OCI-LY1 (cell line): ENCODE measurements at regions not wholly inside any gene's neighbourhood (a gene's known extent, or its start where the extent isn't known, plus 50 kb on each side); places are given as distances from the start of the nearest gene placed in this dataset.

ENCODE experiments used
- H2AFZ ChIP-seq: fragments of 200-600 bp; sonication (generic), shearing (Covaris generic); 2 replicates; pipeline ENCODE4 v1.6.0; 2014; ENCODE audit warnings: antibody characterized with exemption, mild to moderate bottlenecking, low read length
- H3F3A ChIP-seq: fragments of 200-600 bp; sonication (generic), shearing (Covaris generic); 2 replicates; pipeline ENCODE4 v1.6.0; 2014; ENCODE audit warnings: mild to moderate bottlenecking, antibody characterized with exemption, low read length, moderate library complexity; ENCODE audit not compliant: insufficient read depth
- H3K27ac ChIP-seq: fragments of 200-600 bp; sonication (generic); 2 replicates; pipeline ENCODE4 v1.5.1; 2014; ENCODE audit warnings: low read length, mixed run types, mild to moderate bottlenecking, low read depth; ENCODE audit not compliant: poor library complexity, severe bottlenecking
- H3K27me3 ChIP-seq: fragments of 200-600 bp; sonication (generic); 2 replicates; pipeline ENCODE4 v1.6.0; 2014; ENCODE audit warnings: antibody characterized with exemption, mild to moderate bottlenecking, low read length, moderate library complexity; ENCODE audit not compliant: insufficient read depth
- H3K36me3 ChIP-seq: fragments of 200-600 bp; sonication (generic); 2 replicates; pipeline ENCODE4 v1.6.1; 2014; ENCODE audit warnings: mild to moderate bottlenecking, antibody characterized with exemption, low read length, moderate library complexity, mixed read lengths; ENCODE audit not compliant: insufficient read depth
- H3K4me1 ChIP-seq: fragments of 200-600 bp; sonication (generic); 2 replicates; pipeline ENCODE4 v1.5.1; 2014; ENCODE audit warnings: mild to moderate bottlenecking, low read length, moderate library complexity; ENCODE audit not compliant: insufficient read depth, severe bottlenecking
- H3K4me2 ChIP-seq: fragments of 200-600 bp; sonication (generic), shearing (Covaris generic); 2 replicates; pipeline ENCODE4 v1.6.1; 2014; ENCODE audit warnings: low read length
- H3K4me3 ChIP-seq: fragments of 200-600 bp; sonication (generic); 2 replicates; pipeline ENCODE4 v1.5.1; 2014; ENCODE audit warnings: low read length, low read depth, mild to moderate bottlenecking, mixed read lengths; ENCODE audit not compliant: poor library complexity, severe bottlenecking
- H3K79me2 ChIP-seq: fragments of 200-600 bp; shearing (Covaris generic); 2 replicates; pipeline ENCODE4 v1.6.1; 2016; ENCODE audit warnings: mixed run types, low read length, mixed read lengths; ENCODE audit not compliant: insufficient read depth
- H3K9ac ChIP-seq: fragments of 200-600 bp; sonication (generic), shearing (Covaris generic); 2 replicates; pipeline ENCODE4 v1.6.1; 2014; ENCODE audit warnings: mild to moderate bottlenecking, low read length, mixed read lengths
- H3K9me2 ChIP-seq: fragments of 200-600 bp; sonication (generic), shearing (Covaris generic); 2 replicates; pipeline ENCODE4 v1.6.1; 2014; ENCODE audit warnings: low read depth, mild to moderate bottlenecking, low read length, mixed read lengths
- H3K9me3 ChIP-seq: fragments of 200-600 bp; shearing (Covaris generic); 2 replicates; pipeline ENCODE4 v1.6.1; 2014; ENCODE audit warnings: low read length, mixed read lengths
- H4K20me1 ChIP-seq: fragments of 200-600 bp; sonication (generic), shearing (Covaris generic); 2 replicates; pipeline ENCODE4 v1.6.0; 2016; ENCODE audit warnings: mild to moderate bottlenecking, low read length; ENCODE audit not compliant: insufficient read depth
- EZH2 ChIP-seq: fragments of 200-600 bp; sonication (generic), shearing (Covaris generic); IDR thresholded peaks from 2 replicates; pipeline ENCODE4 v1.8.0; 2017; ENCODE audit warnings: borderline replicate concordance, mixed run types, mild to moderate bottlenecking, antibody characterized with exemption, low read length, moderate library complexity, mixed read lengths
- TF ChIP-seq, protein P1 (sequence below): fragments of 200-600 bp; sonication (generic), shearing (Covaris generic); IDR thresholded peaks from 2 replicates; pipeline ENCODE4 v1.5.1; 2017; ENCODE audit warnings: mild to moderate bottlenecking, antibody characterized with exemption, low read length, moderate library complexity, mixed read lengths

DNA sequence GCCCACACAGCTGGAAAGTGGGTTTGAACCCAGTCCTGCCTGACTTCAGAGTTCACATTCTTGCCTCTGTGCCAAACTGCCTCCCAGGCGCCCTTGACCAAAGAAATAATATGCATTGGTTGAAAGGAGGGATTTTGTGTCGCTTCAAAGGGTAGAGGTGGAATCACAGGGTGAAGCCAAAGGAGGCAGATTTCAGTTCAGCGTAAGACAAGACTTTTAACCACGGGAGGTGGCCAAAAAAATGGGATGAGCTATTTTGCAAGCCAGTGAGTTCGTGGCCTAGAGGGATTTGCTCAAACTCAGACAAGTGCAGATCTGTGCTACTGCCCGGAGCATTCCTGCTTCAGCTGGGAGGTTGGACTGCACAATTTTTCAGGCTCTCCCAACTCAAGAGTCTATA lies 57.6 kb upstream of the RANBP3L start:
- H3K4me2 ChIP-seq = no peak overlapping the region

DNA sequence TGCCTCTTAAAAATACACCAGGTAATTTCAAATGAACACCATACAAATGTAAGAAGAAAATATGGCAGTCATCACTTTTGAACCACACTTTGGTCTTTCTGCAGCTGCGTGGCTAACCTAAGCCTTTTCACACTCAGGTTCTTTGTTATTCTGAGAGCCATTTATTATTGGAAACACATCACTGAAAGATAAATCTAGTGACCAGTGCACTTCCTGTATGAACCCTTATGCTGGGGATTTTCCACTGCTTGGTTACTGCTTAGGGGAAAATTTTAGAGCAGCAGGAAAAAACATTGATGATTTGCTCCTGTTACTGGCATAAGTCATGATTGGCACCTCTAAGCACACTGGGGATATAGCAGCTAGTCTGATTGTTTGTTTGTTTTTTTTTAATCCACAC lies 58.6 kb upstream of the RANBP3L start:
- no peak for TF ChIP-seq EZH2
- TF ChIP-seq, protein P1, sequence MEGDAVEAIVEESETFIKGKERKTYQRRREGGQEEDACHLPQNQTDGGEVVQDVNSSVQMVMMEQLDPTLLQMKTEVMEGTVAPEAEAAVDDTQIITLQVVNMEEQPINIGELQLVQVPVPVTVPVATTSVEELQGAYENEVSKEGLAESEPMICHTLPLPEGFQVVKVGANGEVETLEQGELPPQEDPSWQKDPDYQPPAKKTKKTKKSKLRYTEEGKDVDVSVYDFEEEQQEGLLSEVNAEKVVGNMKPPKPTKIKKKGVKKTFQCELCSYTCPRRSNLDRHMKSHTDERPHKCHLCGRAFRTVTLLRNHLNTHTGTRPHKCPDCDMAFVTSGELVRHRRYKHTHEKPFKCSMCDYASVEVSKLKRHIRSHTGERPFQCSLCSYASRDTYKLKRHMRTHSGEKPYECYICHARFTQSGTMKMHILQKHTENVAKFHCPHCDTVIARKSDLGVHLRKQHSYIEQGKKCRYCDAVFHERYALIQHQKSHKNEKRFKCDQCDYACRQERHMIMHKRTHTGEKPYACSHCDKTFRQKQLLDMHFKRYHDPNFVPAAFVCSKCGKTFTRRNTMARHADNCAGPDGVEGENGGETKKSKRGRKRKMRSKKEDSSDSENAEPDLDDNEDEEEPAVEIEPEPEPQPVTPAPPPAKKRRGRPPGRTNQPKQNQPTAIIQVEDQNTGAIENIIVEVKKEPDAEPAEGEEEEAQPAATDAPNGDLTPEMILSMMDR = no peak
- Histone ChIP-seq H3K27ac (no peak overlapping the region), H3F3A (no peaks in the 10 kb centered on the region), H3K9me3 (no peaks in the 10 kb centered on the region), H3K79me2 (no peaks in the 10 kb centered on the region), H4K20me1 (no peaks in the 10 kb centered on the region), H3K27me3 (no peaks in the 10 kb centered on the region), H3K4me2 (peak overlapping the region; percentile 5; the same call in 1 of the 2 replicates), H3K9ac (no peak overlapping the region), H3K4me3 (no peak overlapping the region), H2AFZ (no peak overlapping the region), H3K4me1 (peaks cover 14% of the 10 kb centered on the region), H3K36me3 (no peaks in the 10 kb centered on the region), H3K9me2 (no peaks in the 10 kb centered on the region)

More for the DNA sequence above, 57.6 kb upstream of the RANBP3L start:
- H3F3A ChIP-seq = no peaks in the 10 kb centered on the region
- H3K4me3 ChIP-seq = no peak overlapping the region
- H3K36me3 ChIP-seq = no peaks in the 10 kb centered on the region
- H3K9me3 ChIP-seq = no peaks in the 10 kb centered on the region
- H3K9me2 ChIP-seq = no peaks in the 10 kb centered on the region
- no peak overlapping the region for H3K9ac ChIP-seq
- H3K27ac ChIP-seq = no peak overlapping the region
- H2AFZ ChIP-seq = no peak overlapping the region
- TF ChIP-seq, protein P1 = no peak
- TF ChIP-seq EZH2 = no peak
- H3K4me1 ChIP-seq = peaks cover 14% of the 10 kb centered on the region
- H3K27me3 ChIP-seq = no peaks in the 10 kb centered on the region
- no peaks in the 10 kb centered on the region for H4K20me1 ChIP-seq
- H3K79me2 ChIP-seq = no peaks in the 10 kb centered on the region

- Histone ChIP-seq H3K27ac (no peak overlapping the region), H3F3A (no peaks in the 10 kb centered on the region), H3K27me3 (no peaks in the 10 kb centered on the region), H4K20me1 (no peaks in the 10 kb centered on the region), H3K4me2 (no peak overlapping the region), H3K9me2 (no peaks in the 10 kb centered on the region), H3K4me1 (peaks cover 23% of the 10 kb centered on the region), H3K9me3 (no peaks in the 10 kb centered on the region), H3K36me3 (no peaks in the 10 kb centered on the region), H3K9ac (no peak overlapping the region), H2AFZ (no peak overlapping the region), H3K79me2 (no peaks in the 10 kb centered on the region), H3K4me3 (no peak overlapping the region)
- TF ChIP-seq, protein P1 = no peak
- no peak for TF ChIP-seq EZH2
Observed at GRCh38 chr5:36363101-36363500, 61.4 kb upstream of the RANBP3L start.
